ENCODE measurements at regions not wholly inside any gene's neighbourhood (a gene's known extent, or its start where the extent isn't known, plus 50 kb on each side); places are given as distances from the start of the nearest gene placed in this dataset.

- DNase-seq (ENCODE audit: low spot score) (peak; percentile 13), ATAC-seq (no peak)
- Histone ChIP-seq H3K36me3 (ENCODE audit: insufficient read depth) (no peaks in the 10 kb centered on the region), H3K27me3 (ENCODE audit: insufficient read depth) (no peaks in the 10 kb centered on the region), H3F3A (replicated peaks; ENCODE audit: low read depth) (no peaks in the 10 kb centered on the region), H3K9me2 (ENCODE audit: insufficient read depth) (peaks cover 3% of the 10 kb centered on the region; the same call in 1 of the 2 replicates), H2AFZ (no peak overlapping the region), H3K79me2 (replicated peaks; ENCODE audit: insufficient read depth) (no peaks in the 10 kb centered on the region), H4K20me1 (replicated peaks; ENCODE audit: insufficient read depth) (no peaks in the 10 kb centered on the region), H3K4me2 (no peak overlapping the region), H3K27ac (ENCODE audit: low read depth) (no peak overlapping the region), H3K4me1 (ENCODE audit: insufficient read depth) (no peaks in the 10 kb centered on the region), H3K4me3 (no peak overlapping the region)
- no peaks in the 10 kb centered on the region for H3K36me3 Mint-ChIP-seq (ENCODE audit: low read depth)
- no peak for TF ChIP-seq REST (IDR thresholded peaks at IDR 0.05; ENCODE audit: unreplicated experiment)
- no peak for TF ChIP-seq EZH2phosphoT487 (IDR thresholded peaks at IDR 0.05; ENCODE audit: unreplicated experiment)
- no peak for TF ChIP-seq CREB1 (CRISPR knock-in tag; IDR thresholded peaks at IDR 0.05; ENCODE audit: low read depth)
- no peak for TF ChIP-seq JUNB (IDR thresholded peaks at IDR 0.05; ENCODE audit: unreplicated experiment)
- no peak for TF ChIP-seq CTCF (conservative IDR thresholded peaks at IDR 0.05; ENCODE audit: low read depth in 2 of 2)
- TF ChIP-seq ZNF462 (CRISPR knock-in tag; IDR thresholded peaks at IDR 0.05), result no peak
- no peak for TF ChIP-seq NANOG (IDR thresholded peaks at IDR 0.05; ENCODE audit: borderline replicate concordance)
- TF ChIP-seq ZNF331 (CRISPR knock-in tag; IDR thresholded peaks at IDR 0.05; ENCODE audit: low read depth), result no peak
- no peak for TF ChIP-seq ZNF114 (CRISPR knock-in tag; IDR thresholded peaks at IDR 0.05)
- TF ChIP-seq STAT1 (IDR thresholded peaks at IDR 0.05; ENCODE audit: unreplicated experiment), result no peak
- TF ChIP-seq EZH2 (IDR thresholded peaks at IDR 0.05; ENCODE audit: low read depth, unreplicated experiment), result no peak
- no peak for TF ChIP-seq POLR2AphosphoS5 (IDR thresholded peaks at IDR 0.05; ENCODE audit: low read depth)
- TF ChIP-seq ETS1 (IDR thresholded peaks at IDR 0.05), result no peak
- no peaks in the 10 kb centered on the region for H3K4me1 Mint-ChIP-seq
- H3K27me3 Mint-ChIP-seq (ENCODE audit: insufficient read depth, low read depth, poor library complexity), result no peaks in the 10 kb centered on the region
- no peak overlapping the region for H3K4me3 Mint-ChIP-seq
- H3K27ac Mint-ChIP-seq, result no peak overlapping the region
- H3K9me3 Mint-ChIP-seq, result no peaks in the 10 kb centered on the region; the same call in 2 of the 3 replicates
These were observed 914.2 kb upstream of the CDH6 start for GRCh38 chr5:30279237-30279636.

All from GM23338 (cell line).